ENCODE measurements at regions not wholly inside any gene's neighbourhood (a gene's known extent, or its start where the extent isn't known, plus 50 kb on each side); places are given as distances from the start of the nearest gene placed in this dataset.
A peak's percentile ranks its signal among the peaks of the same experiment; 100 is the strongest.

DNA sequence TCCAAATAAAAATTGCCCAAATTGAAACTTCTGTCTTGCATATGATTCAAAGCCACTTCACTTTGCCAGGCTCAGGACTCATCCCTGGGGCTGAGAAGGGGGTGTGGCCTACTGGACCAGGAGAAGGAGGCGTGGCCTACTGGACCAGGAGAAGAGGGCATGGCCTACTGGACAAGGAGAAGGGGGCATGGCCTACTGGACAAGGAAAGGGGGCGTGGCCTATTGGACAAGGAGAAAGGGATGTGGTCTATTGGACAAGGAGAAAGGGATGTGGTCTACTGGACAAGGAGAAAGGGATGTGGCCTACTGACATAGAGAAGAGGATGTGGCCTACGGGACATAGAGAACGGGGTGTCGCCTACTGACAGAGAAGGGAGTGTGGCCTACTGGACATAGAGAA, 405.3 kb downstream of the RRAGC start:
- DNase-seq, result no peak

GRCh38 chr1:38452246-38452645, 405.7 kb upstream of the POU3F1 start:
- no peak for DNase-seq

DNA sequence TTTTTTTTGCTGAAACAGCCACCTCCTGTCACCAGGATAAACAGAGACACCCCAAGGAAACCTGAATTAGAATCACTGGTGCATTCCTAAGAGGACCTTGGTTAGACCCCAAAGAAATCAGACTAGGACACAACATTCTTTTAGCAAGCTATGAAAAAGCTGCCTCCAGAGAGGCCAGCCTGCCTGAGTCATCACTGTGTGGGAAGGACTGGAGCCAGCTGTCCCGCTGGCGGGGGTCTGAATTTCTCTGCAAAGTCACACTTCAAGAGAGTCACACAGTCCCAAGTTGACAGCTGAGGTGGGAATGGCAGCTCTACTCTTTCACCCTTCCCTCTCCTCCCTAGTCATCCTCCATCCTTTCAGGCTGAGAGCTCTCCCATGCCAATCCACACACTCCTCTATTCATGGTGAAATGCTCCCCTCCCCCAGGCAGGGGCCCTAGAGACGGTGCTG, 405.0 kb upstream of the POU3F1 start:
- peak; percentile 60 for DNase-seq

GRCh38 chr1:38448893-38449292, 402.3 kb upstream of the POU3F1 start:
- no peak for DNase-seq

- no peak for DNase-seq
Observed at GRCh38 chr1:38446936-38447335, 400.3 kb upstream of the POU3F1 start.

DNA sequence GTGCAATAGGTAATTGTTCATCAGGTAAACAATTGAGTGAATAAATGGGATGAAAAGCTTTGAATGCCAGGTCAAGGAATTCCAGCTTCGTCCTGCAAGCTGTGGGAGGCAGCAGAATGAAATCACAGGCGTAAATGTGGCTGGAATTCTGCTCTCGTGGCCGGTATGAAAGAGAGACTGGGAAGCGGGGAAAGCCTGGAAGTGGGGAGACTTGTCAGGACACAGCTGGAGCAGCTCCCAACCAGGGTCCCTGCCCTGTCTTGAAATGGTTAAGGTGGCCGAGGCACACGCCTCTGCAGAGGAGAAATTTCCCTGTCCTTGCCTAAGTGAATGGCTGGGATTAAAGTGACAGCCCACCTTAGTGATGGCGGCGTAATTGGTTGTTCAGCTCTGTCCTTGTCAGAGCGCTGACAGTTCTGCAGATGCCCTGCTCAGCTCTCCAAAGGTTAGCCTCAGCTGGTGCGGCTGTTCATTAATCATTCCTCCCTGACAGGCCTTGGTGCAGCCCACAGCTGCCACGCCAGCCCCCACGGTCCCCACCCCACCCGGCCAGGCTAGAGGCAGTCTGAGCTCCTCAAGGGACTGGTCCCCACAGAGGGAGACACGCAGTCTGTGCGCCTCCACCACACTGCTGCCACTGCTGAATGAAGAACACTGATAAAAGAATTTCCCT, 398.3 kb upstream of the POU3F1 start:
- DNase-seq, result no peak

GRCh38 chr1:38444311-38444710, 397.7 kb upstream of the POU3F1 start:
- DNase-seq, result no peak

DNA sequence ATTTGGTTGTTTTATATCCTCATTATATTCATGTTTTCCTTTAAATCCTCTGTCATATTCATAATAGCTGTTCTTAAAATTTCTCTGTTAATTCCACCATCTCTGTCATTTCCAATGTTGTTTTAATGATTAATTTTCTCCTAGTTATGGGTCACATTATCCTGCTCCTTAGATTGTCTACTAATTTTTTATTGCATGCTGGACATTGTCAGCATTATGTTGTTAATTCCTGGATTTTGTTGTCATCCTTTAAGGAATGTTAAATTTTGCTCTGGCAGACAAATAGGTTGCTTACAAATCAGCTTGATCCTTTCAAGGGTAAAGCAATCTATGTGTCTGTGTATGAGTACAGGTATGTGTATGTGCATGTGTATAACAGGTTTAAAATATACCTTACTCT, 393.8 kb upstream of the POU3F1 start:
- no peak for DNase-seq

- DNase-seq, result no peak
Observed at GRCh38 chr1:38436749-38437148, 390.2 kb upstream of the POU3F1 start.

GRCh38 chr1:38436006-38436405, 389.4 kb upstream of the POU3F1 start:
- no peak for DNase-seq

DNA sequence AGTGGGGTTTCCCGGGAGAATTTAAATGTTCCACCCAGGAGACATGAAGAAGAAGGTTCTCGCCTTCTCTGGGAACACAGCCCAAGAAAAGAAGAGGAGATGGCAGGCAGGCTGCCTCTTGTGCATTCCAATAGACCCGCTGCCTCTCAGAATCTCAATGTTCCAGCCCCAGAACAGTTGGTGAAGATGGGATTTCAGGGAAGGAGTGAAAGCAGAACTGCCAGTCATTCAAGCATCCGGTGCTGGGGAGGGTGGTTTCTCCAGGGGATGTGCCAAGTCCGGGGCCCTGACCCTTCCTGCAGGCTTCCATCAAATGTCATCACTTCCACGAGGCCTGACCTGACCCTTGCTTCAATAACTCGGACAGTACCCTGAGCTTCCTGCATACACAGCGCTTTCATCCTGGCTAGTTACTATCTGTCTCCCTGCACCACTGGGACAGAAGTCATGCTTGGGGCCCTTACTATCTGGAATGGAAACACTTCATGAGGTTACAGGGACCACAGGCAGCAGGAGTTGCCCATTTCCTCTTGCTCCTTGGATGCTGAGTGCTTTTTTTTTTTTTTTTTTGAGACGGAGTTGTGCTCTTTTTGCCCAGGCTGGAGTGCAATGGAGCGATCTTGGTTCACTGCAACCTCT, 386.6 kb upstream of the POU3F1 start:
- no peak for DNase-seq

DNA sequence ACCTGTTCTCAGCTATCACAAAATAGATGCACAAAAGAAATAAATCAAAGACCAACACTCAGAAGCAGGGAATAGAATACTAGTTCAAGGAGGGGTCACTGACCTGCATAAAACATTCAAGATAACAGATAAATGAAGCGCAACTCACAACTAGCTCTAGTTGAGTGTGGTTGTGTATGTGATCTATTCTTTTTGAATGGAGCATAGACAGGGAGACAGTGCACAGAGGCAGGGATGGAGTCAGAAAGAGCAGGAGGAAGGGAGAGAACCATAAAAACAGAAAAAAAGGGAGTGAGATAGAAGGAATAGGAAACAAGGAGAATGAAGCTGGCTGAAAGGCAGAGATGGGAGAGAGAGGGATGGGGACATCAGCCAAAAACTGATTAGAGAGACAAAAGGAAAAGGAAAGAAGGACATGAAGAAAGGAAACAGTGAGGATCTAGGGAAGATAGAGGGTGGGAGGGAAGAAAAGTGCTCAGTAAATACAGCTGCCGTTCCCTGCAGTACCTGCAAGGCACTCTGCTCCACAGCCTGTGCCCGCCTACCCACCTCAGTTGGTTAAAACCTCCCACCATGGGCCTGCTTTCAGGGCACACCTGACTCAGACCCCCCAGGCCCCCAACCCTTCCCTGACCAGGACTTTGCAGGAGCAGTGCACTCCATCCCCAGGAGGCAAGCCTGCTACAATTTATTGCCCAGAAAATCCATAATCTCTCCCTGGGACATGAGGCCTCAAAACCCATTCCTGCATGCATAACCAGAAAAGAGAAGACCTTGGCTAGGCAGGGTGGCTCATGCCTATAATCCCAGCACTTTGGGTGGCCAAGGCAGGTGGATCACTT, 385.2 kb upstream of the POU3F1 start:
- no peak for DNase-seq

DNA sequence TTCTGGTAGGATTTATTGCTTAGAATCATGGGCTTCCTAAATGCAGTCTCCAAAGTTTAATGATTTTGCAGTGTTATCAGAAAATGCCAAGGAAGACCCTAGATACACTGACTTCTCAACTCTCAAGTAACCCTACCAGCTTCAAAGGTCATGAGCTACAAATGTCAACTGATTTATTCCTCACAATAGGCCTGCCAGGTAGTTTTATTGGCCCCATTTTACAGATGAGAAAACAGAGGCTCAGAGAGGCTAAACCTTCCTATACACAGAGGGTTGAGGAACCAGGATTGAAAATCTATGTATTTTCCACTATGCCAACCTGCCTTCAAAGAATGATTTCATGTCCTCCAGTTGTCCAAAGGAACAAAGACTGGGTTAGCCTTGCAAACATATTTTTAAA, 384.4 kb upstream of the POU3F1 start:
- DNase-seq, result no peak

- DNase-seq, result no peak
Observed at GRCh38 chr1:38424677-38425076, 378.1 kb upstream of the POU3F1 start.

GRCh38 chr1:38420666-38421065, 374.1 kb upstream of the POU3F1 start:
- no peak for DNase-seq

DNA sequence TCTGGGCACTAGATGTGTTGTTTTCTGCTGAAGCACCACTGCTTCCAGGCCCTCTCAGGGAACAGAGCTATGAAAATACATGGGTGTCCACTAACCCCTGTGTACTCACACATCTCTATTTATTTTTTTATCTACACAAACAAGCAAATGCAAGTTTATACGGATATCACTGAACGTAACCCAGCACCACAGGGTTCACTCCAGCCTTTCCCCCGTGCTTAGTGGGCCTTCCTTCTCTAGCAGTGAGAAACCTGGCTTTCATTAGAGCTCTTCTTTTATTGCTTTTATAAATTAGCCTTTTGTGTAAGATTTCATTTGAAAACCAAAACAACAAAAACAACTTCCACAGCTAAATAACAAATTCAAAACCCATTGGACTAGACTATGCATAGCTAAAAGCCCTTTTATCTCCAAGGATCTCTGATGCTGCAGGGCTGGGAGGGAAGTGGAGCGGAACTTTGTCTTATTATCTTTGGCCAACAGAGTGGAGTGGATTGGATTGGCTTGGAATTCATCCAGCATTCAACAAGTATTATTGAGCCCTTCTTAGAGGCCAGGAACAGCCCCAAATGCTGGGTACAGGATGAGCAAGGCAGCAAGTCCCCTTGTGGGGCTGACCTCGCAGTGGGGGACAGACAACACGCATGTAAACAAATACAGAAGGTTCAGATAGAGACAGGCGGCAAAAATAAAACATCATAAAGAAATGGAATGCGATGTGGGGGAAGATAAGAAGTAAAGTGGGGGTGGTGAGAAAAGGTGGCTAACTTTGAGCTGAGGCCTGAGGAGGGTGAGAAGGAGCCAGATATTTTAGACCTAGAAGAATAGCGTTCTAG, 371.8 kb upstream of the POU3F1 start:
- DNase-seq, result no peak

GRCh38 chr1:38403667-38404066, 357.1 kb upstream of the POU3F1 start:
- DNase-seq, result no peak

- no peak for DNase-seq
Observed at GRCh38 chr1:38402230-38402815, 355.7 kb upstream of the POU3F1 start.

GRCh38 chr1:38396606-38397005, 350.0 kb upstream of the POU3F1 start:
- no peak for DNase-seq

DNA sequence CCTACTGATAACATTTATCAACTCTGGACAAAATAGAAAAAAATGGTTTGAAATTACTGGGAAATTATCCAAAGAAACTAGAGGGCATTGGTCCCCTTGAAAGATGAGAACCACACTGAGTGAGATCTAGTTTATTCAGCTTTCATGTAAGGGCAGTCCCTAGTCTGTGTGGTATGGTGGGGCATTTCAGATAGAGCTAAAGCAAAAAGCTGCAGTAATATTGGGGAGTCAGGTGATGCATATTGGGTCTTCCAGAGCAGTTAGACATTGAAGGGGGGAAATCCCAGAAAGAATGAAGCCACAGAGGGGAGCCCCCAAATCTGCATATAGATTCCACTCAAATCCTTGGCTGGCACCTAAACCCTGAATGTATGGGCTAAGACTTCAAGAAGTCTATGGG, 347.7 kb upstream of the POU3F1 start:
- DNase-seq, result no peak

DNA sequence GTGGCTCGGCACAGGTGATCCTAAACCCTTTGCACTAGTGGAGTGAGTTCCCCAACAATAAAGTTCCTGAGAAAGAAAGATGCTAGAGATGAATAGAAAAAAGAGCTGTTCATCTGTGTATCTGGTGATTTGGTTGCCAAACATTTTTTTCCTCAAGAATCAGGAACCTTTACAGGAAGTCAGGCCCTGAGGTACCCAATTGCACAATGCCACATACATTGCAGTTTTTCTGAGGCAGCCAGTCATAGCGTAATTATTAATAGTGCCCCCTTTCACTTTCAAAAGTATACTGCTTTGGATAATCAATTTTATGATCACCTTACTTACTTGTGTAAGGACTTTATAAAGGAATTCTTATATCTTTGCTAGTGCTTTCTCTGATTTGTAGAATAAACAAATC, 346.3 kb upstream of the POU3F1 start:
- DNase-seq, result no peak

GRCh38 chr1:38381256-38381655, 334.7 kb upstream of the POU3F1 start:
- DNase-seq, result no peak

- DNase-seq, result no peak
Observed at GRCh38 chr1:38376577-38376976, 330.0 kb upstream of the POU3F1 start.

All from left hindlimb (tissue), 1 donor.